ENCODE measurements at regions not wholly inside any gene's neighbourhood (a gene's known extent, or its start where the extent isn't known, plus 50 kb on each side); places are given as distances from the start of the nearest gene placed in this dataset.

- DNase-seq, result no peak
- Mint-ChIP-seq H3K36me3 (ENCODE audit: unreplicated experiment) (peaks cover 5% of the 10 kb centered on the region), H3K4me1 (ENCODE audit: low read depth, unreplicated experiment) (no peaks in the 10 kb centered on the region), H3K9me3 (ENCODE audit: unreplicated experiment) (peaks cover 2% of the 10 kb centered on the region), H3K4me3 (ENCODE audit: unreplicated experiment) (no peak overlapping the region), H3K27me3 (ENCODE audit: unreplicated experiment) (no peaks in the 10 kb centered on the region), H3K27ac (ENCODE audit: unreplicated experiment) (no peak overlapping the region)
- TF ChIP-seq, protein P1, sequence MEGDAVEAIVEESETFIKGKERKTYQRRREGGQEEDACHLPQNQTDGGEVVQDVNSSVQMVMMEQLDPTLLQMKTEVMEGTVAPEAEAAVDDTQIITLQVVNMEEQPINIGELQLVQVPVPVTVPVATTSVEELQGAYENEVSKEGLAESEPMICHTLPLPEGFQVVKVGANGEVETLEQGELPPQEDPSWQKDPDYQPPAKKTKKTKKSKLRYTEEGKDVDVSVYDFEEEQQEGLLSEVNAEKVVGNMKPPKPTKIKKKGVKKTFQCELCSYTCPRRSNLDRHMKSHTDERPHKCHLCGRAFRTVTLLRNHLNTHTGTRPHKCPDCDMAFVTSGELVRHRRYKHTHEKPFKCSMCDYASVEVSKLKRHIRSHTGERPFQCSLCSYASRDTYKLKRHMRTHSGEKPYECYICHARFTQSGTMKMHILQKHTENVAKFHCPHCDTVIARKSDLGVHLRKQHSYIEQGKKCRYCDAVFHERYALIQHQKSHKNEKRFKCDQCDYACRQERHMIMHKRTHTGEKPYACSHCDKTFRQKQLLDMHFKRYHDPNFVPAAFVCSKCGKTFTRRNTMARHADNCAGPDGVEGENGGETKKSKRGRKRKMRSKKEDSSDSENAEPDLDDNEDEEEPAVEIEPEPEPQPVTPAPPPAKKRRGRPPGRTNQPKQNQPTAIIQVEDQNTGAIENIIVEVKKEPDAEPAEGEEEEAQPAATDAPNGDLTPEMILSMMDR (IDR thresholded peaks at IDR 0.05; ENCODE audit: partially characterized antibody, unreplicated experiment), result no peak
These were observed 850.7 kb downstream of the RNF144A start for GRCh38 chr2:7767902-7768301.

- DNase-seq, result no peak
- peaks cover 2% of the 10 kb centered on the region for H3K9me3 Mint-ChIP-seq (ENCODE audit: unreplicated experiment)
- no peak overlapping the region for H3K4me3 Mint-ChIP-seq (ENCODE audit: unreplicated experiment)
- TF ChIP-seq, protein P1 (IDR thresholded peaks at IDR 0.05; ENCODE audit: partially characterized antibody, unreplicated experiment), result no peak
- H3K4me1 Mint-ChIP-seq (ENCODE audit: low read depth, unreplicated experiment), result no peaks in the 10 kb centered on the region
- H3K27me3 Mint-ChIP-seq (ENCODE audit: unreplicated experiment), result no peaks in the 10 kb centered on the region
- H3K36me3 Mint-ChIP-seq (ENCODE audit: unreplicated experiment), result peaks cover 1% of the 10 kb centered on the region
- no peak overlapping the region for H3K27ac Mint-ChIP-seq (ENCODE audit: unreplicated experiment)
These were observed 854.6 kb downstream of the RNF144A start for GRCh38 chr2:7771781-7772180.

GRCh38 chr2:7773362-7774360 lies 856.4 kb downstream of the RNF144A start:
- Mint-ChIP-seq H3K4me3 (ENCODE audit: unreplicated experiment) (no peak overlapping the region), H3K4me1 (ENCODE audit: low read depth, unreplicated experiment) (no peaks in the 10 kb centered on the region), H3K9me3 (ENCODE audit: unreplicated experiment) (no peaks in the 10 kb centered on the region), H3K36me3 (ENCODE audit: unreplicated experiment) (no peaks in the 10 kb centered on the region), H3K27ac (ENCODE audit: unreplicated experiment) (no peak overlapping the region), H3K27me3 (ENCODE audit: unreplicated experiment) (no peaks in the 10 kb centered on the region)
- TF ChIP-seq, protein P1 (IDR thresholded peaks at IDR 0.05; ENCODE audit: partially characterized antibody, unreplicated experiment), result no peak
- no peak for DNase-seq

DNA sequence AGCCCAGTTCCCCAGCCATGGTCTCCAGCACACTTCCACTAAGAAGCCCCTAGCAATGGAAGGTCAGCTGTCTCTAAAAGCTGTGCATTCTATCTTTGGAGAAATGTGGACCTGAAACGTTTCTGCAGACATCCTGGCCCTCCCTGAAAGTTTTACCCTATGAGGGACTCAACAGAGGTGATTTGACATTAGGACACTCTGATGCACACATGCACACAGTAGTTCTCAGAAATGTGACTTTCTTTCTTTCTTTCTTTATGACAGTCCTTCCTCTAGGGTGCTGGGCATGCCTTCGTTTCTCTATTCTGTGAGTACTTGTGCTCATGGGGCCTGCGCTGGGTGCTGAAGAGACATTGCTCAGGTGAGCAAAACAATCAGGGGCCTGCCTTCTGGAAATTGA lies 857.3 kb downstream of the RNF144A start:
- no peaks in the 10 kb centered on the region for H3K4me1 Mint-ChIP-seq (ENCODE audit: low read depth, unreplicated experiment)
- DNase-seq, result no peak
- H3K4me3 Mint-ChIP-seq (ENCODE audit: unreplicated experiment), result no peak overlapping the region
- H3K9me3 Mint-ChIP-seq (ENCODE audit: unreplicated experiment), result no peaks in the 10 kb centered on the region
- no peaks in the 10 kb centered on the region for H3K27me3 Mint-ChIP-seq (ENCODE audit: unreplicated experiment)
- H3K27ac Mint-ChIP-seq (ENCODE audit: unreplicated experiment), result no peak overlapping the region
- H3K36me3 Mint-ChIP-seq (ENCODE audit: unreplicated experiment), result no peaks in the 10 kb centered on the region
- TF ChIP-seq, protein P1 (IDR thresholded peaks at IDR 0.05; ENCODE audit: partially characterized antibody, unreplicated experiment), result no peak

GRCh38 chr2:7777668-7778067 lies 860.5 kb downstream of the RNF144A start:
- Mint-ChIP-seq H3K4me3 (ENCODE audit: unreplicated experiment) (no peak overlapping the region), H3K9me3 (ENCODE audit: unreplicated experiment) (peaks cover 3% of the 10 kb centered on the region), H3K4me1 (ENCODE audit: low read depth, unreplicated experiment) (no peaks in the 10 kb centered on the region), H3K36me3 (ENCODE audit: unreplicated experiment) (peaks cover 8% of the 10 kb centered on the region), H3K27me3 (ENCODE audit: unreplicated experiment) (peaks cover 2% of the 10 kb centered on the region), H3K27ac (ENCODE audit: unreplicated experiment) (no peak overlapping the region)
- TF ChIP-seq, protein P1 (IDR thresholded peaks at IDR 0.05; ENCODE audit: partially characterized antibody, unreplicated experiment), result no peak
- DNase-seq, result no peak
